K562 (cell line): ENCODE measurements at regions not wholly inside any gene's neighbourhood (a gene's known extent, or its start where the extent isn't known, plus 50 kb on each side); places are given as distances from the start of the nearest gene placed in this dataset.

ENCODE experiments used
- ATF6 ChIP-seq: sonication (generic); formaldehyde crosslinking; IDR thresholded peaks from 2 replicates; pipeline ENCODE4 v1.4.0; 2020; ENCODE audit warnings: mild to moderate bottlenecking, missing genetic modification reagents
- BACH1 ChIP-seq: fragments of 200-800 bp; sonication (Bioruptor generic); IDR thresholded peaks from 2 replicates; pipeline ENCODE4 v1.6.1; 2016; ENCODE audit warnings: missing genetic modification characterization, missing compliant biosample characterization
- BCL6 ChIP-seq: fragments of 250-450 bp; sonication (Bioruptor Pico); IDR thresholded peaks from 2 replicates; pipeline ENCODE4 v1.4.0; 2020
- BRF2 ChIP-seq: IDR thresholded peaks from 3 replicates; pipeline ENCODE4 v1.6.1; 2011; ENCODE audit warnings: borderline replicate concordance, mild to moderate bottlenecking; ENCODE audit not compliant: insufficient read length, insufficient read depth
- CBX1 ChIP-seq: sonication (generic); IDR thresholded peaks from 2 replicates; pipeline ENCODE4 v1.6.1; 2016; ENCODE audit warnings: antibody characterized with exemption, low read depth, mild to moderate bottlenecking
- KDM1A ChIP-seq, 2 experiments: fragments of 450-650 bp; IDR thresholded peaks; 2 replicates each; pipeline ENCODE4 v1.6.1; 2016; ENCODE audit warnings: mild to moderate bottlenecking in 2 of 2
- NFIC ChIP-seq: fragments of 450-650 bp; IDR thresholded peaks from 2 replicates; pipeline ENCODE4 v1.6.1; 2017; ENCODE audit warnings: mild to moderate bottlenecking, inconsistent platforms
- SIN3A ChIP-seq, 2 experiments: fragments of 150-350 bp in 1 of 2; IDR thresholded peaks; 2 replicates each; pipeline ENCODE4 v1.6.1; 2011 to 2016; ENCODE audit warnings: borderline replicate concordance in 2 of 2, low read depth in 2 of 2, low read length in 2 of 2, mild to moderate bottlenecking in 2 of 2, moderate library complexity in 2 of 2; ENCODE audit not compliant: control insufficient read depth in 1 of 2
- SIN3B ChIP-seq: fragments of 450-650 bp; IDR thresholded peaks from 2 replicates; pipeline ENCODE4 v1.6.1; 2017; ENCODE audit warnings: low read depth, mild to moderate bottlenecking, moderate library complexity
- ZNF23 ChIP-seq: fragments of 250-450 bp; sonication (Bioruptor Pico); IDR thresholded peaks from 2 replicates; pipeline ENCODE4 v1.4.0; 2020; ENCODE audit warnings: mild to moderate bottlenecking
- TF ChIP-seq, protein P1 (sequence below): fragments of 450-650 bp; IDR thresholded peaks from one replicate; pipeline ENCODE4 v1.6.1; 2018; ENCODE audit warnings: mild to moderate bottlenecking, moderate library complexity; ENCODE audit not compliant: partially characterized antibody
- TF ChIP-seq, protein P2 (sequence below): fragments of 450-650 bp; formaldehyde crosslinking; IDR thresholded peaks from 2 replicates; pipeline ENCODE4 v1.4.0; 2020; ENCODE audit warnings: mild to moderate bottlenecking, moderate library complexity
- TF ChIP-seq, protein P3 (sequence below), 3 experiments: IDR thresholded peaks in 2 of 3; conservative IDR thresholded peaks in 1 of 3; 2 replicates each; pipeline ENCODE4 v1.5.1; 2011 to 2012; ENCODE audit warnings: low read length in 3 of 3, mild to moderate bottlenecking in 3 of 3, control low read depth in 2 of 3, improper control_type of control experiment in 1 of 3, inconsistent platforms in 1 of 3, low read depth in 1 of 3, mixed read lengths in 1 of 3, moderate library complexity in 1 of 3; ENCODE audit not compliant: insufficient read depth in 2 of 3
- TF ChIP-seq, protein P4 (sequence below): IDR thresholded peaks from 2 replicates; pipeline ENCODE4 v1.6.1; 2014; ENCODE audit warnings: antibody characterized with exemption

DNA sequence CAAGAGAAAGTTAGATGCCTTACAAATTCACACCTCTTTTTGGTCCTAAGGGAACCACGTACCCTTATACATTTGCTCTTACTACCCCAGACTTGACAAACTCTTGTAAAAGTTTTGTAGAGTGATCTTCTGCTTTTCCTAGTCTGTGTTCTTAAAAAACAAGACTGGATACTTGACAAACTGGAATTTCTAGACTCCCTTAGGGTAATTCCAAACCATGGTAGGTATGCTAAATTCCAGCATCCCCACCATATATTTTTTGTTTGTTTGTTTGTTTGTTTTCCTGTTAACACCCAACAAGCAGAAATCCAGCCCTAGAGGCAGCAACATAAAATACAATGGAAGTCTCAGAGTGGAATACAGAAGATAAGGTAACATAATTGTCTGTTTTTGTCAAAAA is 280.7 kb upstream of the NR2F2 start:
- no peak for TF ChIP-seq BCL6 (CRISPR knock-in tag)
- TF ChIP-seq, protein P1, sequence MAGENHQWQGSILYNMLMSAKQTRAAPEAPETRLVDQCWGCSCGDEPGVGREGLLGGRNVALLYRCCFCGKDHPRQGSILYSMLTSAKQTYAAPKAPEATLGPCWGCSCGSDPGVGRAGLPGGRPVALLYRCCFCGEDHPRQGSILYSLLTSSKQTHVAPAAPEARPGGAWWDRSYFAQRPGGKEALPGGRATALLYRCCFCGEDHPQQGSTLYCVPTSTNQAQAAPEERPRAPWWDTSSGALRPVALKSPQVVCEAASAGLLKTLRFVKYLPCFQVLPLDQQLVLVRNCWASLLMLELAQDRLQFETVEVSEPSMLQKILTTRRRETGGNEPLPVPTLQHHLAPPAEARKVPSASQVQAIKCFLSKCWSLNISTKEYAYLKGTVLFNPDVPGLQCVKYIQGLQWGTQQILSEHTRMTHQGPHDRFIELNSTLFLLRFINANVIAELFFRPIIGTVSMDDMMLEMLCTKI, result no peak
- TF ChIP-seq SIN3A (IDR thresholded peaks at IDR 0.05; ENCODE audit: borderline replicate concordance in 2 of 2, control insufficient read depth in 1 of 2, low read depth in 2 of 2, low read length in 2 of 2), result no peak
- TF ChIP-seq, protein P2, sequence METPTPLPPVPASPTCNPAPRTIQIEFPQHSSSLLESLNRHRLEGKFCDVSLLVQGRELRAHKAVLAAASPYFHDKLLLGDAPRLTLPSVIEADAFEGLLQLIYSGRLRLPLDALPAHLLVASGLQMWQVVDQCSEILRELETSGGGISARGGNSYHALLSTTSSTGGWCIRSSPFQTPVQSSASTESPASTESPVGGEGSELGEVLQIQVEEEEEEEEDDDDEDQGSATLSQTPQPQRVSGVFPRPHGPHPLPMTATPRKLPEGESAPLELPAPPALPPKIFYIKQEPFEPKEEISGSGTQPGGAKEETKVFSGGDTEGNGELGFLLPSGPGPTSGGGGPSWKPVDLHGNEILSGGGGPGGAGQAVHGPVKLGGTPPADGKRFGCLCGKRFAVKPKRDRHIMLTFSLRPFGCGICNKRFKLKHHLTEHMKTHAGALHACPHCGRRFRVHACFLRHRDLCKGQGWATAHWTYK (CRISPR knock-in tag), result no peak
- TF ChIP-seq, protein P3, sequence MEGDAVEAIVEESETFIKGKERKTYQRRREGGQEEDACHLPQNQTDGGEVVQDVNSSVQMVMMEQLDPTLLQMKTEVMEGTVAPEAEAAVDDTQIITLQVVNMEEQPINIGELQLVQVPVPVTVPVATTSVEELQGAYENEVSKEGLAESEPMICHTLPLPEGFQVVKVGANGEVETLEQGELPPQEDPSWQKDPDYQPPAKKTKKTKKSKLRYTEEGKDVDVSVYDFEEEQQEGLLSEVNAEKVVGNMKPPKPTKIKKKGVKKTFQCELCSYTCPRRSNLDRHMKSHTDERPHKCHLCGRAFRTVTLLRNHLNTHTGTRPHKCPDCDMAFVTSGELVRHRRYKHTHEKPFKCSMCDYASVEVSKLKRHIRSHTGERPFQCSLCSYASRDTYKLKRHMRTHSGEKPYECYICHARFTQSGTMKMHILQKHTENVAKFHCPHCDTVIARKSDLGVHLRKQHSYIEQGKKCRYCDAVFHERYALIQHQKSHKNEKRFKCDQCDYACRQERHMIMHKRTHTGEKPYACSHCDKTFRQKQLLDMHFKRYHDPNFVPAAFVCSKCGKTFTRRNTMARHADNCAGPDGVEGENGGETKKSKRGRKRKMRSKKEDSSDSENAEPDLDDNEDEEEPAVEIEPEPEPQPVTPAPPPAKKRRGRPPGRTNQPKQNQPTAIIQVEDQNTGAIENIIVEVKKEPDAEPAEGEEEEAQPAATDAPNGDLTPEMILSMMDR (IDR thresholded peaks at IDR 0.05 in 2 of 3, conservative IDR thresholded peaks at IDR 0.05 in 1 of 3; ENCODE audit: insufficient read depth in 2 of 3, low read depth in 1 of 3, low read length in 3 of 3), result no peak
- no peak for TF ChIP-seq BRF2
- TF ChIP-seq ATF6, result no peak
- no peak for TF ChIP-seq NFIC
- no peak for TF ChIP-seq SIN3B
- TF ChIP-seq ZNF23 (CRISPR knock-in tag), result no peak
- TF ChIP-seq KDM1A (IDR thresholded peaks at IDR 0.05), result no peak
- TF ChIP-seq CBX1, result no peak
- no peak for TF ChIP-seq BACH1
- TF ChIP-seq, protein P4, sequence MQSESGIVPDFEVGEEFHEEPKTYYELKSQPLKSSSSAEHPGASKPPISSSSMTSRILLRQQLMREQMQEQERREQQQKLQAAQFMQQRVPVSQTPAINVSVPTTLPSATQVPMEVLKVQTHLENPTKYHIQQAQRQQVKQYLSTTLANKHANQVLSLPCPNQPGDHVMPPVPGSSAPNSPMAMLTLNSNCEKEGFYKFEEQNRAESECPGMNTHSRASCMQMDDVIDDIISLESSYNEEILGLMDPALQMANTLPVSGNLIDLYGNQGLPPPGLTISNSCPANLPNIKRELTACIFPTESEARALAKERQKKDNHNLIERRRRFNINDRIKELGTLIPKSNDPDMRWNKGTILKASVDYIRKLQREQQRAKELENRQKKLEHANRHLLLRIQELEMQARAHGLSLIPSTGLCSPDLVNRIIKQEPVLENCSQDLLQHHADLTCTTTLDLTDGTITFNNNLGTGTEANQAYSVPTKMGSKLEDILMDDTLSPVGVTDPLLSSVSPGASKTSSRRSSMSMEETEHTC, result no peak
